Kidney (tissue), 13 donors: ENCODE measurements at regions not wholly inside any gene's neighbourhood (a gene's known extent, or its start where the extent isn't known, plus 50 kb on each side); places are given as distances from the start of the nearest gene placed in this dataset.
"Not testable (repeated sequence)": the region's sequence is repeated elsewhere in the genome, so short reads cannot be mapped to it uniquely, and the experiment has no call there.

Experiments
- DNase-seq, 5 donors: peaks; one replicate each; pipeline ENCODE4 v3.0.0-alpha.2; 2013 to 2020
- FAIRE-seq: peaks from 2 replicates; lab custom pipeline; 2012; peaks lifted over from hg19 to GRCh38; lab: Jason Lieb, UNC
- H3K27ac ChIP-seq, 2 donors: one replicate each; pipeline ENCODE4 v1.7.0; 2013; ENCODE audit warnings: low read depth in 2 of 2, low read length in 2 of 2, inconsistent platforms in 1 of 2
- H3K27me3 ChIP-seq: one replicate; pipeline ENCODE4 v1.7.1; 2013; ENCODE audit warnings: low read length, inconsistent platforms; ENCODE audit not compliant: control insufficient read depth, insufficient read depth
- H3K36me3 ChIP-seq, 3 donors: one replicate each; pipeline versions ENCODE4 v1.7.0 to v1.7.1; 2013; ENCODE audit warnings: low read length in 3 of 3, control low read depth in 1 of 3, inconsistent platforms in 1 of 3; ENCODE audit not compliant: insufficient read depth in 3 of 3, control insufficient read depth in 2 of 3
- H3K4me1 ChIP-seq, 3 donors: one replicate each; pipeline versions ENCODE4 v1.7.0 to v1.7.1; 2013; ENCODE audit warnings: low read length in 3 of 3, inconsistent platforms in 1 of 3, low read depth in 1 of 3; ENCODE audit not compliant: control insufficient read depth in 2 of 3, insufficient read depth in 2 of 3
- H3K4me3 ChIP-seq, 3 donors: one replicate each; pipeline versions ENCODE4 v1.7.0 to v1.8.1; 2013; ENCODE audit warnings: low read length in 3 of 3, control low read depth in 1 of 3, inconsistent platforms in 1 of 3
- H3K9ac ChIP-seq, 3 donors: one replicate each; pipeline versions ENCODE4 v1.7.0 to v1.7.1; 2013; ENCODE audit warnings: low read length in 3 of 3, control low read depth in 1 of 3, inconsistent platforms in 1 of 3
- H3K9me3 ChIP-seq, 3 donors: one replicate each; pipeline versions ENCODE4 v1.7.0 to v1.7.1; 2013; ENCODE audit warnings: low read length in 3 of 3, control low read depth in 1 of 3, inconsistent platforms in 1 of 3; ENCODE audit not compliant: control insufficient read depth in 2 of 3, insufficient read depth in 1 of 3
- CTCF ChIP-seq: IDR thresholded peaks from 3 replicates; pipeline ENCODE4 v1.5.1; 2012; ENCODE audit warnings: mild to moderate bottlenecking, moderate library complexity, borderline replicate concordance; ENCODE audit not compliant: insufficient read depth; ENCODE audit errors: extremely low read depth
- intact Hi-C: fragments of 100-400 bp; cut with DNase I; formaldehyde crosslinking; loops from one replicate; pipeline ENCODE4 v1.11.1; 2022
- donor health status: control.
- donor health status: control.
- donor health status: control.
- donor health status: control.
- donor health status: control.
- donor health status: DM: yes; HTN: yes; CAD: no.
- donor health status: Normal renal cell carcinoma (clear cell type).

GRCh38 chr7:82665966-82666507 lies 222.5 kb upstream of the CACNA2D1 start:
- H3K9ac ChIP-seq: no peak overlapping the region
- no peak overlapping the region for H3K27ac ChIP-seq
- no peaks in the 10 kb centered on the region for H3K4me1 ChIP-seq
- H3K4me3 ChIP-seq: no peak overlapping the region
- intact Hi-C loops: no loop called here
- no peak for DNase-seq
- FAIRE-seq: no peak
- no peaks in the 10 kb centered on the region for H3K36me3 ChIP-seq
- no peak for TF ChIP-seq CTCF
- no peaks in the 10 kb centered on the region for H3K9me3 ChIP-seq
- no peaks in the 10 kb centered on the region for H3K27me3 ChIP-seq

- intact Hi-C loops: no loop called here
- FAIRE-seq: no peak
These were observed 212.4 kb upstream of the CACNA2D1 start for GRCh38 chr7:82655965-82656364.

GRCh38 chr7:82650095-82650494 lies 206.5 kb upstream of the CACNA2D1 start:
- FAIRE-seq, H3K4me3 ChIP-seq, intact Hi-C loops, H3K27ac ChIP-seq, H3K4me1 ChIP-seq, H3K9me3 ChIP-seq, H3K36me3 ChIP-seq, H3K27me3 ChIP-seq, DNase-seq, H3K9ac ChIP-seq: not testable (repeated sequence)

More at GRCh38 chr7:82655965-82656364, 212.4 kb upstream of the CACNA2D1 start:
- no peak overlapping the region for H3K27ac ChIP-seq
- H3K4me3 ChIP-seq: no peak overlapping the region
- DNase-seq: no peak
- H3K9ac ChIP-seq: no peak overlapping the region
- H3K9me3 ChIP-seq: no peaks in the 10 kb centered on the region
- H3K27me3 ChIP-seq: no peaks in the 10 kb centered on the region
- H3K4me1 ChIP-seq: no peaks in the 10 kb centered on the region
- no peaks in the 10 kb centered on the region for H3K36me3 ChIP-seq
- TF ChIP-seq CTCF: no peak

- Histone ChIP-seq H3K27ac (no peak overlapping the region), H3K27me3 (no peaks in the 10 kb centered on the region), H3K36me3 (no peaks in the 10 kb centered on the region), H3K4me3 (no peak overlapping the region), H3K4me1 (no peaks in the 10 kb centered on the region), H3K9ac (no peak overlapping the region), H3K9me3 (no peaks in the 10 kb centered on the region)
- no peak for DNase-seq
- no peak for TF ChIP-seq CTCF
- no peak for FAIRE-seq
- intact Hi-C loops: no loop called here
These were observed 190.0 kb upstream of the CACNA2D1 start for GRCh38 chr7:82633592-82633991.
